SK-N-SH (cell line): ENCODE measurements at regions not wholly inside any gene's neighbourhood (a gene's known extent, or its start where the extent isn't known, plus 50 kb on each side); places are given as distances from the start of the nearest gene placed in this dataset.

Source experiments
- CTCF ChIA-PET: fragments of 300-600, 350-600 bp; formaldehyde crosslinking; extraction: SDS; loops from one replicate; lab custom pipeline; 2021; lab: Yijun Ruan, JAX
- POLR2A ChIA-PET: fragments of 350-600 bp; sonication (Branson Sonifier 250); formaldehyde crosslinking; extraction: SDS; loops from one replicate; lab custom pipeline; 2020; ENCODE audit warnings: antibody characterized with exemption, inconsistent platforms; lab: Yijun Ruan, JAX
- DNase-seq: peaks from one replicate; pipeline ENCODE4 v3.0.0; 2012
- H2AFZ ChIP-seq: fragments of 200-600 bp; sonication (generic); 2 replicates; pipeline ENCODE4 v1.8.1; 2016; ENCODE audit warnings: antibody characterized with exemption, mild to moderate bottlenecking, low read depth
- H3F3A ChIP-seq: fragments of 200-600 bp; sonication (generic); replicated peaks from 2 replicates; pipeline ENCODE3; 2016; ENCODE audit warnings: antibody characterized with exemption, mild to moderate bottlenecking; ENCODE audit not compliant: insufficient read depth
- H3K27ac ChIP-seq, 2 experiments: fragments of 200-500 bp in 1 of 2; fragments of 200-600 bp in 1 of 2; sonication (Bioruptor generic) in 1 of 2; sonication (generic), shearing (Covaris generic) in 1 of 2; 2 replicates each; pipeline versions ENCODE4 v1.5.1 to v1.6.1; 2014 to 2016; ENCODE audit warnings: low read depth in 2 of 2, inconsistent platforms in 1 of 2, low read length in 1 of 2, mild to moderate bottlenecking in 1 of 2, mixed read lengths in 1 of 2
- H3K27me3 ChIP-seq: fragments of 200-600 bp; sonication (generic), shearing (Covaris generic); 2 replicates; pipeline ENCODE4 v1.6.1; 2016; ENCODE audit warnings: mixed run types; ENCODE audit not compliant: insufficient read depth
- H3K36me3 ChIP-seq, 2 experiments: fragments of 200-500 bp in 1 of 2; fragments of 200-600 bp in 1 of 2; sonication (Bioruptor generic) in 1 of 2; sonication (generic) in 1 of 2; replicated peaks in 1 of 2; 2 replicates each; pipeline versions ENCODE3 to v1.5.1; 2014 to 2016; ENCODE audit warnings: low read length in 1 of 2, mild to moderate bottlenecking in 1 of 2; ENCODE audit not compliant: insufficient read depth in 2 of 2, control insufficient read depth in 1 of 2
- H3K4me1 ChIP-seq, 2 experiments: fragments of 200-500 bp in 1 of 2; fragments of 200-600 bp in 1 of 2; sonication (Bioruptor generic) in 1 of 2; sonication (generic), shearing (Covaris generic) in 1 of 2; 2 replicates each; pipeline versions ENCODE4 v1.5.1 to v1.6.1; 2014 to 2016; ENCODE audit warnings: low read depth in 1 of 2, low read length in 1 of 2, mixed run types in 1 of 2; ENCODE audit not compliant: insufficient read depth in 2 of 2, control insufficient read depth in 1 of 2
- H3K4me2 ChIP-seq: fragments of 200-600 bp; sonication (generic), shearing (Covaris generic); 2 replicates; pipeline ENCODE4 v1.6.1; 2017; ENCODE audit warnings: mixed run types
- H3K4me3 ChIP-seq, 2 experiments: fragments of 200-500 bp in 1 of 2; fragments of 200-600 bp in 1 of 2; sonication (Bioruptor generic) in 1 of 2; sonication (generic), shearing (Covaris generic) in 1 of 2; 2 replicates each; pipeline versions ENCODE4 v1.5.1 to v1.8.1; 2014 to 2016; ENCODE audit warnings: low read depth in 2 of 2, inconsistent platforms in 1 of 2, low read length in 1 of 2, mild to moderate bottlenecking in 1 of 2, mixed read lengths in 1 of 2, moderate library complexity in 1 of 2
- H3K79me2 ChIP-seq: fragments of 200-600 bp; sonication (generic); 2 replicates; pipeline ENCODE4 v1.8.1; 2017; ENCODE audit warnings: mild to moderate bottlenecking; ENCODE audit not compliant: insufficient read depth
- H3K9ac ChIP-seq: fragments of 200-600 bp; sonication (generic); 2 replicates; pipeline ENCODE4 v1.6.1; 2017; ENCODE audit warnings: mixed run types
- H3K9me2 ChIP-seq: fragments of 200-600 bp; sonication (generic); 2 replicates; pipeline ENCODE4 v1.6.1; 2017; ENCODE audit warnings: mixed run types
- H3K9me3 ChIP-seq: fragments of 200-600 bp; sonication (generic); 2 replicates; pipeline ENCODE4 v1.6.1; 2017; ENCODE audit warnings: mixed run types, mild to moderate bottlenecking, moderate library complexity
- H4K20me1 ChIP-seq: fragments of 200-600 bp; sonication (generic); 2 replicates; pipeline ENCODE4 v1.6.1; 2017; ENCODE audit warnings: mild to moderate bottlenecking, mixed run types; ENCODE audit not compliant: insufficient read depth
- ELF1 ChIP-seq: IDR thresholded peaks from 2 replicates; pipeline ENCODE4 v1.4.0; 2012
- FOXJ3 ChIP-seq: sonication (generic); formaldehyde crosslinking; IDR thresholded peaks from 2 replicates; pipeline ENCODE4 v1.5.1; 2020; ENCODE audit warnings: mild to moderate bottlenecking, missing genetic modification reagents
- FOXM1 ChIP-seq: IDR thresholded peaks from 2 replicates; pipeline ENCODE4 v1.4.0; 2012; ENCODE audit warnings: low read depth, mild to moderate bottlenecking
- MEF2A ChIP-seq: IDR thresholded peaks from 2 replicates; pipeline ENCODE4 v1.4.0; 2012; ENCODE audit warnings: low read depth, borderline replicate concordance
- NRF1 ChIP-seq: IDR thresholded peaks from 2 replicates; pipeline ENCODE4 v1.6.1; 2012; ENCODE audit warnings: low read depth, mild to moderate bottlenecking, low read length
- RXRA ChIP-seq: IDR thresholded peaks from 2 replicates; pipeline ENCODE4 v1.4.0; 2012; ENCODE audit warnings: low read depth, mild to moderate bottlenecking, borderline replicate concordance
- SMC3 ChIP-seq: IDR thresholded peaks from 2 replicates; pipeline ENCODE4 v1.6.1; 2012; ENCODE audit warnings: low read depth, low read length, improper control_type of control experiment
- TEAD4 ChIP-seq: IDR thresholded peaks from 2 replicates; pipeline ENCODE4 v1.4.0; 2012; ENCODE audit warnings: mild to moderate bottlenecking, borderline replicate concordance; ENCODE audit not compliant: insufficient read depth
- WGBS: methylation state at CpG from one replicate; pipeline ENCODE4 v1.1.6; 2017; ENCODE audit warnings: low lambda C conversion rate; 5-methylcytosine and 5-hydroxymethylcytosine counted together
- TF ChIP-seq, protein P1 (sequence below): IDR thresholded peaks from 2 replicates; pipeline ENCODE4; 2012
- TF ChIP-seq, protein P2 (sequence below): IDR thresholded peaks from 2 replicates; pipeline ENCODE4 v1.4.0; 2012; ENCODE audit warnings: low read depth, borderline replicate concordance
- TF ChIP-seq, protein P3 (sequence below): IDR thresholded peaks from 2 replicates; pipeline ENCODE4 v1.4.0; 2012; ENCODE audit warnings: low read depth
- TF ChIP-seq, protein P4 (sequence below): IDR thresholded peaks from 2 replicates; pipeline ENCODE4 v1.4.0; 2012; ENCODE audit warnings: low read depth, borderline replicate concordance
- TF ChIP-seq, protein P5 (sequence below): fragments of 150-350 bp; IDR thresholded peaks from 2 replicates; pipeline ENCODE4 v1.6.1; 2016; ENCODE audit warnings: mild to moderate bottlenecking, low read depth, low read length
- TF ChIP-seq, protein P6 (sequence below): fragments of 150-350 bp; IDR thresholded peaks from 2 replicates; pipeline ENCODE4 v1.6.1; 2017; ENCODE audit warnings: antibody characterized with exemption, low read length, low read depth, borderline replicate concordance

DNA sequence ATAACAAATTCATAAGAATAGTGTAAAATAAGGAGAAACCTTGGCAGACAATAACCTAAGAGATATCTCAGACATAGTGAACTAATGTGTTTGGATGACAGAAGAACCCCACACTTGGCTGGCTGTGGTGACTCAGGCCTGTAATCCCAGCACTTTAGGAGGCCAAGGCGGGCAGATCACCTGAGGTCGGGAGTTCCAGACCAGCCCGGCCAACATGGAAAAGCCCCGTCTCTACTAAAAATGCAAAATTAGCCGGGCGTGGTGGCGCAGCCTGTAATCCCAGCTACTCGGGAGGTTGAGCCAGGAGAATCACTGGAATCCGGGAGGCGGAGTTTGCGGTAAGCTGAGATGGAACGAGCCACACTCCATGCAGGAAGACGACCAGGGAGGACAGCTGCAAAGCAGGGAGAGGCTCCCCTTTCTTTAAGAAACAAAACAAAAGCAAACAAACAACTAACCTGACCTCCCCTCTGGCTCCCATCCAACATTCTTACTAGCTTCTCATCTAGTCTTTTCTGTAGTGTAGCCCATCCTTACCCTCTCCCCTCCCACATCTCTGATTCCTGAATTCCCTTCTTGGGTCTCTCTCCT lies 84.2 kb downstream of the ZNF280B start:
- Histone ChIP-seq H3K4me2 (no peak overlapping the region), H3K27ac (no peak overlapping the region), H3F3A (no peaks in the 10 kb centered on the region), H3K27me3 (peaks cover 7% of the 10 kb centered on the region; the same call in 1 of the 2 replicates), H3K36me3 (no peaks in the 10 kb centered on the region), H3K79me2 (no peaks in the 10 kb centered on the region), H3K9me2 (no peaks in the 10 kb centered on the region), H3K4me1 (no peaks in the 10 kb centered on the region), H3K9ac (no peak overlapping the region), H2AFZ (no peak overlapping the region), H3K9me3 (no peaks in the 10 kb centered on the region), H3K4me3 (no peak overlapping the region), H4K20me1 (no peaks in the 10 kb centered on the region)
- WGBS = 26% methylated on average over 10 of the region's 13 CpGs
- CTCF ChIA-PET = interaction anchor here (1.1 to 1.8 kb wide), 3 partner anchors 10 to 39 kb away, joined by 3 to 5 read pairs (median 4); no protein-coding TSS in a partner anchor
- TF ChIP-seq, protein P1, sequence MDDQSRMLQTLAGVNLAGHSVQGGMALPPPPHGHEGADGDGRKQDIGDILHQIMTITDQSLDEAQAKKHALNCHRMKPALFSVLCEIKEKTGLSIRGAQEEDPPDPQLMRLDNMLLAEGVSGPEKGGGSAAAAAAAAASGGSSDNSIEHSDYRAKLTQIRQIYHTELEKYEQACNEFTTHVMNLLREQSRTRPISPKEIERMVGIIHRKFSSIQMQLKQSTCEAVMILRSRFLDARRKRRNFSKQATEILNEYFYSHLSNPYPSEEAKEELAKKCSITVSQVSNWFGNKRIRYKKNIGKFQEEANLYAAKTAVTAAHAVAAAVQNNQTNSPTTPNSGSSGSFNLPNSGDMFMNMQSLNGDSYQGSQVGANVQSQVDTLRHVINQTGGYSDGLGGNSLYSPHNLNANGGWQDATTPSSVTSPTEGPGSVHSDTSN = no peak
- TF ChIP-seq TEAD4 (no peak), FOXM1 (no peak), SMC3 (no peak), RXRA (no peak), FOXJ3 (no peak), MEF2A (no peak), ELF1 (no peak), NRF1 (no peak)
- TF ChIP-seq, protein P2, sequence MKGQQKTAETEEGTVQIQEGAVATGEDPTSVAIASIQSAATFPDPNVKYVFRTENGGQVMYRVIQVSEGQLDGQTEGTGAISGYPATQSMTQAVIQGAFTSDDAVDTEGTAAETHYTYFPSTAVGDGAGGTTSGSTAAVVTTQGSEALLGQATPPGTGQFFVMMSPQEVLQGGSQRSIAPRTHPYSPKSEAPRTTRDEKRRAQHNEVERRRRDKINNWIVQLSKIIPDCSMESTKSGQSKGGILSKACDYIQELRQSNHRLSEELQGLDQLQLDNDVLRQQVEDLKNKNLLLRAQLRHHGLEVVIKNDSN = no peak
- TF ChIP-seq, protein P3, sequence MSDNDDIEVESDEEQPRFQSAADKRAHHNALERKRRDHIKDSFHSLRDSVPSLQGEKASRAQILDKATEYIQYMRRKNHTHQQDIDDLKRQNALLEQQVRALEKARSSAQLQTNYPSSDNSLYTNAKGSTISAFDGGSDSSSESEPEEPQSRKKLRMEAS = no peak
- TF ChIP-seq, protein P4, sequence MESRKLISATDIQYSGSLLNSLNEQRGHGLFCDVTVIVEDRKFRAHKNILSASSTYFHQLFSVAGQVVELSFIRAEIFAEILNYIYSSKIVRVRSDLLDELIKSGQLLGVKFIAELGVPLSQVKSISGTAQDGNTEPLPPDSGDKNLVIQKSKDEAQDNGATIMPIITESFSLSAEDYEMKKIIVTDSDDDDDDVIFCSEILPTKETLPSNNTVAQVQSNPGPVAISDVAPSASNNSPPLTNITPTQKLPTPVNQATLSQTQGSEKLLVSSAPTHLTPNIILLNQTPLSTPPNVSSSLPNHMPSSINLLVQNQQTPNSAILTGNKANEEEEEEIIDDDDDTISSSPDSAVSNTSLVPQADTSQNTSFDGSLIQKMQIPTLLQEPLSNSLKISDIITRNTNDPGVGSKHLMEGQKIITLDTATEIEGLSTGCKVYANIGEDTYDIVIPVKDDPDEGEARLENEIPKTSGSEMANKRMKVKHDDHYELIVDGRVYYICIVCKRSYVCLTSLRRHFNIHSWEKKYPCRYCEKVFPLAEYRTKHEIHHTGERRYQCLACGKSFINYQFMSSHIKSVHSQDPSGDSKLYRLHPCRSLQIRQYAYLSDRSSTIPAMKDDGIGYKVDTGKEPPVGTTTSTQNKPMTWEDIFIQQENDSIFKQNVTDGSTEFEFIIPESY = no peak
- TF ChIP-seq, protein P5, sequence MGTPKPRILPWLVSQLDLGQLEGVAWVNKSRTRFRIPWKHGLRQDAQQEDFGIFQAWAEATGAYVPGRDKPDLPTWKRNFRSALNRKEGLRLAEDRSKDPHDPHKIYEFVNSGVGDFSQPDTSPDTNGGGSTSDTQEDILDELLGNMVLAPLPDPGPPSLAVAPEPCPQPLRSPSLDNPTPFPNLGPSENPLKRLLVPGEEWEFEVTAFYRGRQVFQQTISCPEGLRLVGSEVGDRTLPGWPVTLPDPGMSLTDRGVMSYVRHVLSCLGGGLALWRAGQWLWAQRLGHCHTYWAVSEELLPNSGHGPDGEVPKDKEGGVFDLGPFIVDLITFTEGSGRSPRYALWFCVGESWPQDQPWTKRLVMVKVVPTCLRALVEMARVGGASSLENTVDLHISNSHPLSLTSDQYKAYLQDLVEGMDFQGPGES = no peak
- TF ChIP-seq, protein P6, sequence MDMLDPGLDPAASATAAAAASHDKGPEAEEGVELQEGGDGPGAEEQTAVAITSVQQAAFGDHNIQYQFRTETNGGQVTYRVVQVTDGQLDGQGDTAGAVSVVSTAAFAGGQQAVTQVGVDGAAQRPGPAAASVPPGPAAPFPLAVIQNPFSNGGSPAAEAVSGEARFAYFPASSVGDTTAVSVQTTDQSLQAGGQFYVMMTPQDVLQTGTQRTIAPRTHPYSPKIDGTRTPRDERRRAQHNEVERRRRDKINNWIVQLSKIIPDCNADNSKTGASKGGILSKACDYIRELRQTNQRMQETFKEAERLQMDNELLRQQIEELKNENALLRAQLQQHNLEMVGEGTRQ = no peak
- DNase-seq = no peak
- POLR2A ChIA-PET = no interaction called here
